ENCODE measurements at regions not wholly inside any gene's neighbourhood (a gene's known extent, or its start where the extent isn't known, plus 50 kb on each side); places are given as distances from the start of the nearest gene placed in this dataset.

- in situ Hi-C loops (cut with MboI): no loop called here
- H3K27ac ChIP-seq: peak overlapping the region; percentile 18; the same call in 1 of the 2 replicates
Measured at GRCh38 chr2:196330645-196331044, 159.3 kb upstream of the STK17B start.

DNA sequence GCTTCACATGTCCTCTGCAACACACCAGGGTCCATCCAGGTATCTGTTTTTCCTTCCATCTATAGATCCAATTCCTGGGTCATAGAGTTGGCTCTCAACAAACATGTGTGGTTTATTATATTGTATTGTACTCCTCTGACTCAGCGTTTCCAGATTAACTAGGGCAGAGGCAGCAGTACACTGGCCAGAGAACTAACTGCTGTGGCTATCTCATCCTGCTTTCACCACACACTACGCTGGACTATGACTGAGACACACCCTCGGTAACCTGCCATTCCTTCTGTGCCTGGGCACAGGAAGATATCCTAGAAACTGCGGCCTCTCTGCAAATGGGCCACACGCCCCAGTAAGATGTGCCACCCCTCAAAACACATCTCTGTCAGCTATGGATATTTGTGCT lies 159.8 kb upstream of the STK17B start:
- H3K4me1 ChIP-seq (ENCODE audit: insufficient read depth): peaks cover 37% of the 10 kb centered on the region
- in situ Hi-C loops (cut with MboI): no loop called here
- H2AFZ ChIP-seq: no peak overlapping the region
- H3K79me2 ChIP-seq (ENCODE audit: insufficient read depth): no peaks in the 10 kb centered on the region
- TF ChIP-seq EZH2 (IDR thresholded peaks at IDR 0.05; ENCODE audit: insufficient read depth, poor library complexity, severe bottlenecking): no peak
- TF ChIP-seq EZH2phosphoT487 (IDR thresholded peaks at IDR 0.05; ENCODE audit: insufficient read depth, low read depth): no peak
- H3K27ac ChIP-seq: peak overlapping the region; percentile 56
- H3K4me2 ChIP-seq (ENCODE audit: unreplicated experiment): peak overlapping the region; percentile 64
- no peaks in the 10 kb centered on the region for H3K9me3 ChIP-seq (ENCODE audit: low read depth)
- H4K20me1 ChIP-seq (ENCODE audit: insufficient read depth): no peaks in the 10 kb centered on the region
- no peaks in the 10 kb centered on the region for H3K27me3 ChIP-seq (replicated peaks; ENCODE audit: insufficient read depth)
- H3K4me3 ChIP-seq: peak overlapping the region; percentile 17; the same call in 1 of the 2 replicates
- no peaks in the 10 kb centered on the region for H3K36me3 ChIP-seq (ENCODE audit: low read depth)
- H3F3A ChIP-seq (ENCODE audit: insufficient read depth): peaks cover 38% of the 10 kb centered on the region
- peak; percentile 94 for DNase-seq
- H3K9ac ChIP-seq: no peak overlapping the region
- no peaks in the 10 kb centered on the region for H3K9me2 ChIP-seq (ENCODE audit: insufficient read depth)
- 4 to 6% methylated on average over 5 of the region's 5 CpGs for whole genome bisulfite sequencing, 2 experiments (ENCODE audit: low coverage in 1 of 2, low lambda C conversion rate in 2 of 2, missing lambda C conversion rate in 2 of 2)

More at GRCh38 chr2:196330645-196331044, 159.3 kb upstream of the STK17B start:
- no peak for DNase-seq
- no peaks in the 10 kb centered on the region for H3K79me2 ChIP-seq (ENCODE audit: insufficient read depth)
- no peak overlapping the region for H3K4me3 ChIP-seq
- no peaks in the 10 kb centered on the region for H4K20me1 ChIP-seq (ENCODE audit: insufficient read depth)
- H3F3A ChIP-seq (ENCODE audit: insufficient read depth): peaks cover 35% of the 10 kb centered on the region
- H2AFZ ChIP-seq: no peak overlapping the region
- peaks cover 33% of the 10 kb centered on the region for H3K4me1 ChIP-seq (ENCODE audit: insufficient read depth)
- no peak for TF ChIP-seq EZH2phosphoT487 (IDR thresholded peaks at IDR 0.05; ENCODE audit: insufficient read depth, low read depth)
- no peak for TF ChIP-seq EZH2 (IDR thresholded peaks at IDR 0.05; ENCODE audit: insufficient read depth, poor library complexity, severe bottlenecking)
- H3K4me2 ChIP-seq (ENCODE audit: unreplicated experiment): peak overlapping the region; percentile 64
- no peaks in the 10 kb centered on the region for H3K36me3 ChIP-seq (ENCODE audit: low read depth)
- H3K9me3 ChIP-seq (ENCODE audit: low read depth): no peaks in the 10 kb centered on the region
- no peaks in the 10 kb centered on the region for H3K27me3 ChIP-seq (replicated peaks; ENCODE audit: insufficient read depth)
- no peak overlapping the region for H3K9ac ChIP-seq
- 95 to 98% methylated on average over 4 of the region's 4 CpGs for WGBS, 2 experiments (ENCODE audit: low coverage in 1 of 2, low lambda C conversion rate in 2 of 2, missing lambda C conversion rate in 2 of 2)
- no peaks in the 10 kb centered on the region for H3K9me2 ChIP-seq (ENCODE audit: insufficient read depth)

GRCh38 chr2:196331851-196332250 lies 160.5 kb upstream of the STK17B start:
- 0 out of 2 replicates have a peak, but pooled peaks have one; percentile 50 for TF ChIP-seq EZH2phosphoT487 (IDR thresholded peaks at IDR 0.05; ENCODE audit: insufficient read depth, low read depth)
- no peak for TF ChIP-seq EZH2 (IDR thresholded peaks at IDR 0.05; ENCODE audit: insufficient read depth, poor library complexity, severe bottlenecking)
- peaks cover 37% of the 10 kb centered on the region for H3K4me1 ChIP-seq (ENCODE audit: insufficient read depth)

GRCh38 chr2:196333397-196333796 lies 162.0 kb upstream of the STK17B start:
- H3K4me2 ChIP-seq (ENCODE audit: unreplicated experiment): no peak overlapping the region
- no peak overlapping the region for H3K4me3 ChIP-seq
- no peaks in the 10 kb centered on the region for H3K36me3 ChIP-seq (ENCODE audit: low read depth)
- H2AFZ ChIP-seq: no peak overlapping the region
- DNase-seq: no peak
- no peaks in the 10 kb centered on the region for H4K20me1 ChIP-seq (ENCODE audit: insufficient read depth)
- H3K4me1 ChIP-seq (ENCODE audit: insufficient read depth): peaks cover 37% of the 10 kb centered on the region
- in situ Hi-C loops (cut with MboI): no loop called here
- peaks cover 38% of the 10 kb centered on the region for H3F3A ChIP-seq (ENCODE audit: insufficient read depth)
- TF ChIP-seq EZH2 (IDR thresholded peaks at IDR 0.05; ENCODE audit: insufficient read depth, poor library complexity, severe bottlenecking) (no peak), EZH2phosphoT487 (IDR thresholded peaks at IDR 0.05; ENCODE audit: insufficient read depth, low read depth) (no peak)
- H3K9me3 ChIP-seq (ENCODE audit: low read depth): no peaks in the 10 kb centered on the region
- H3K9me2 ChIP-seq (ENCODE audit: insufficient read depth): no peaks in the 10 kb centered on the region
- no peaks in the 10 kb centered on the region for H3K79me2 ChIP-seq (ENCODE audit: insufficient read depth)
- H3K27ac ChIP-seq: no peak overlapping the region
- no peak overlapping the region for H3K9ac ChIP-seq
- H3K27me3 ChIP-seq (replicated peaks; ENCODE audit: insufficient read depth): no peaks in the 10 kb centered on the region

More at GRCh38 chr2:196331851-196332250, 160.5 kb upstream of the STK17B start:
- Histone ChIP-seq H3K27me3 (replicated peaks; ENCODE audit: insufficient read depth) (no peaks in the 10 kb centered on the region), H3K27ac (peak overlapping the region; percentile 56), H3K79me2 (ENCODE audit: insufficient read depth) (no peaks in the 10 kb centered on the region), H3K36me3 (ENCODE audit: low read depth) (no peaks in the 10 kb centered on the region), H3K4me3 (peak overlapping the region; percentile 17; the same call in 1 of the 2 replicates), H3K4me2 (ENCODE audit: unreplicated experiment) (peak overlapping the region; percentile 64), H2AFZ (no peak overlapping the region), H3K9me2 (ENCODE audit: insufficient read depth) (no peaks in the 10 kb centered on the region), H4K20me1 (ENCODE audit: insufficient read depth) (no peaks in the 10 kb centered on the region), H3F3A (ENCODE audit: insufficient read depth) (peaks cover 38% of the 10 kb centered on the region), H3K9me3 (ENCODE audit: low read depth) (no peaks in the 10 kb centered on the region), H3K9ac (no peak overlapping the region)
- in situ Hi-C loops (cut with MboI): no loop called here
- peak; percentile 58 for DNase-seq
- 10 to 16% methylated on average over 4 of the region's 4 CpGs for WGBS, 2 experiments (ENCODE audit: low coverage in 1 of 2, low lambda C conversion rate in 2 of 2, missing lambda C conversion rate in 2 of 2)

DNA sequence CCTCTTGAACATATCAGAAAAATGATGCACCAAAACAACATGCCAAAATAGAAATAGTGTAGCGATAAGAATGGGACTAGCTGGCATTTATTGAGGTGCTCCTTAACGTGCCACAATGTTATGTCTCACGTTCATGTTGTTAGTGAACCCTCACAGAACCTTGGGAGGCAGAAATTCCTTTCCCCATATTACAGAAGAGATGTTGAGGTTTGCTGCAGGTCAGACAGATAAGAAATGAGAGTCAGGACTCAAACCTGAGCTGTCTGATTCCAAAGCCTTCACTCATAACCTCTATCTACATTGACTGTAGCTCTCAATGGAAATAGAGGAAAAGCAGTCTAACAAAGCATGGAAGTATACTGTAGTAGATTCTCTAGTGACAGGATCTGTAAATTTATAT lies 163.3 kb upstream of the STK17B start:
- 85 to 86% methylated on average over 3 of the region's 3 CpGs for WGBS, 2 experiments (ENCODE audit: low coverage in 1 of 2, low lambda C conversion rate in 2 of 2, missing lambda C conversion rate in 2 of 2)
- Histone ChIP-seq H2AFZ (no peak overlapping the region), H3K4me1 (ENCODE audit: insufficient read depth) (peaks cover 37% of the 10 kb centered on the region), H4K20me1 (ENCODE audit: insufficient read depth) (no peaks in the 10 kb centered on the region), H3K27ac (peak overlapping the region; percentile 37), H3K4me2 (ENCODE audit: unreplicated experiment) (peak overlapping the region; percentile 41), H3F3A (ENCODE audit: insufficient read depth) (peaks cover 38% of the 10 kb centered on the region), H3K79me2 (ENCODE audit: insufficient read depth) (no peaks in the 10 kb centered on the region), H3K36me3 (ENCODE audit: low read depth) (no peaks in the 10 kb centered on the region), H3K9me3 (ENCODE audit: low read depth) (no peaks in the 10 kb centered on the region), H3K9me2 (ENCODE audit: insufficient read depth) (no peaks in the 10 kb centered on the region), H3K9ac (no peak overlapping the region), H3K27me3 (replicated peaks; ENCODE audit: insufficient read depth) (no peaks in the 10 kb centered on the region), H3K4me3 (no peak overlapping the region)
- TF ChIP-seq EZH2 (IDR thresholded peaks at IDR 0.05; ENCODE audit: insufficient read depth, poor library complexity, severe bottlenecking): no peak
- TF ChIP-seq EZH2phosphoT487 (IDR thresholded peaks at IDR 0.05; ENCODE audit: insufficient read depth, low read depth): no peak
- DNase-seq: peak; percentile 16
- in situ Hi-C loops (cut with MboI): loop anchor here (5.0 kb wide), 1 partner anchor 252 kb away; no protein-coding TSS in a partner anchor

Data from GM23248 (cell line).